ENCODE measurements at regions not wholly inside any gene's neighbourhood (a gene's known extent, or its start where the extent isn't known, plus 50 kb on each side); places are given as distances from the start of the nearest gene placed in this dataset.

GRCh38 chr9:115923410-115923809, 230.2 kb upstream of the PAPPA start:
- TF ChIP-seq CTCF (IDR thresholded peaks at IDR 0.05; ENCODE audit: poor library complexity), result no peak
- no peak for TF ChIP-seq EZH2 (IDR thresholded peaks at IDR 0.05; ENCODE audit: borderline replicate concordance)
- no peak for TF ChIP-seq EZH2phosphoT487 (IDR thresholded peaks at IDR 0.05; ENCODE audit: low read depth, severe bottlenecking, unreplicated experiment)
